ENCODE measurements at regions not wholly inside any gene's neighbourhood (a gene's known extent, or its start where the extent isn't known, plus 50 kb on each side); places are given as distances from the start of the nearest gene placed in this dataset.
A peak's percentile ranks its signal among the peaks of the same experiment; 100 is the strongest.

GRCh38 chr14:84789012-84789411, 740.9 kb upstream of the FLRT2 start:
- DNase-seq (ENCODE audit: low read depth): no peak

GRCh38 chr14:84792722-84793410, 737.1 kb upstream of the FLRT2 start:
- no peak for DNase-seq (ENCODE audit: low read depth)

GRCh38 chr14:84797326-84797725, 732.6 kb upstream of the FLRT2 start:
- DNase-seq (ENCODE audit: low read depth): no peak

- no peak for DNase-seq (ENCODE audit: low read depth)
Measured at GRCh38 chr14:84804468-84804867, 725.5 kb upstream of the FLRT2 start.

GRCh38 chr14:84804895-84805294, 725.0 kb upstream of the FLRT2 start:
- no peak for DNase-seq (ENCODE audit: low read depth)

- no peak for DNase-seq (ENCODE audit: low read depth)
Measured at GRCh38 chr14:84806181-84806580, 723.8 kb upstream of the FLRT2 start.

- DNase-seq (ENCODE audit: low read depth): no peak
Measured at GRCh38 chr14:84806622-84807021, 723.3 kb upstream of the FLRT2 start.

- no peak for DNase-seq (ENCODE audit: low read depth)
Measured at GRCh38 chr14:84807673-84808072, 722.3 kb upstream of the FLRT2 start.

- no peak for DNase-seq (ENCODE audit: low read depth)
Measured at GRCh38 chr14:84809158-84809557, 720.8 kb upstream of the FLRT2 start.

- no peak for DNase-seq (ENCODE audit: low read depth)
Measured at GRCh38 chr14:84814391-84814790, 715.6 kb upstream of the FLRT2 start.

- no peak for DNase-seq (ENCODE audit: low read depth)
Measured at GRCh38 chr14:84819528-84819927, 710.4 kb upstream of the FLRT2 start.

GRCh38 chr14:84825481-84826251, 704.3 kb upstream of the FLRT2 start:
- DNase-seq (ENCODE audit: low read depth): peak; percentile 11

GRCh38 chr14:84826294-84826693, 703.6 kb upstream of the FLRT2 start:
- no peak for DNase-seq (ENCODE audit: low read depth)

GRCh38 chr14:84850595-84850994, 679.3 kb upstream of the FLRT2 start:
- no peak for DNase-seq (ENCODE audit: low read depth)

GRCh38 chr14:84856751-84857534, 673.0 kb upstream of the FLRT2 start:
- DNase-seq (ENCODE audit: low read depth): no peak

- DNase-seq (ENCODE audit: low read depth): no peak
Measured at GRCh38 chr14:84857571-84857970, 672.4 kb upstream of the FLRT2 start.

- DNase-seq (ENCODE audit: low read depth): no peak
Measured at GRCh38 chr14:84859116-84859515, 670.8 kb upstream of the FLRT2 start.

- no peak for DNase-seq (ENCODE audit: low read depth)
Measured at GRCh38 chr14:84864548-84865271, 665.2 kb upstream of the FLRT2 start.

- DNase-seq (ENCODE audit: low read depth): no peak
Measured at GRCh38 chr14:84871734-84872133, 658.2 kb upstream of the FLRT2 start.

- DNase-seq (ENCODE audit: low read depth): no peak
Measured at GRCh38 chr14:84874436-84874835, 655.5 kb upstream of the FLRT2 start.

- no peak for DNase-seq (ENCODE audit: low read depth)
Measured at GRCh38 chr14:84877061-84877460, 652.9 kb upstream of the FLRT2 start.

GRCh38 chr14:84882830-84883229, 647.1 kb upstream of the FLRT2 start:
- no peak for DNase-seq (ENCODE audit: low read depth)

Measured in GM04503 (cell line).